Mesothelial cell of epicardium (in vitro differentiated cells): ENCODE measurements at regions not wholly inside any gene's neighbourhood (a gene's known extent, or its start where the extent isn't known, plus 50 kb on each side); places are given as distances from the start of the nearest gene placed in this dataset.

ENCODE experiments used
- DNase-seq, 2 experiments: peaks; one replicate each; pipeline ENCODE4 v3.0.0; 2021; ENCODE audit warnings: low spot score in 2 of 2; ENCODE audit not compliant: unreplicated experiment in 2 of 2
- H3K27ac Mint-ChIP-seq: 2 replicates; pipeline ENCODE4 v1.8.0; 2021; ENCODE audit warnings: mixed read lengths
- H3K27me3 Mint-ChIP-seq: 2 replicates; pipeline ENCODE4 v1.8.0; 2021; ENCODE audit warnings: low read depth, mixed read lengths
- H3K36me3 Mint-ChIP-seq: 2 replicates; pipeline ENCODE4 v1.8.0; 2021; ENCODE audit warnings: mixed read lengths
- H3K4me1 Mint-ChIP-seq: 2 replicates; pipeline ENCODE4 v1.8.0; 2021; ENCODE audit warnings: mixed read lengths
- H3K4me3 Mint-ChIP-seq: 2 replicates; pipeline ENCODE4 v1.8.0; 2021; ENCODE audit warnings: mild to moderate bottlenecking, moderate library complexity, mixed read lengths
- H3K9me3 Mint-ChIP-seq: 2 replicates; pipeline ENCODE4 v1.8.0; 2021; ENCODE audit warnings: mixed read lengths
- TF ChIP-seq, protein P1 (sequence below): fragments of 200-600 bp; sonication (generic); IDR thresholded peaks from one replicate; pipeline ENCODE4 v1.5.0; 2021; ENCODE audit warnings: antibody characterized with exemption; ENCODE audit not compliant: unreplicated experiment

DNA sequence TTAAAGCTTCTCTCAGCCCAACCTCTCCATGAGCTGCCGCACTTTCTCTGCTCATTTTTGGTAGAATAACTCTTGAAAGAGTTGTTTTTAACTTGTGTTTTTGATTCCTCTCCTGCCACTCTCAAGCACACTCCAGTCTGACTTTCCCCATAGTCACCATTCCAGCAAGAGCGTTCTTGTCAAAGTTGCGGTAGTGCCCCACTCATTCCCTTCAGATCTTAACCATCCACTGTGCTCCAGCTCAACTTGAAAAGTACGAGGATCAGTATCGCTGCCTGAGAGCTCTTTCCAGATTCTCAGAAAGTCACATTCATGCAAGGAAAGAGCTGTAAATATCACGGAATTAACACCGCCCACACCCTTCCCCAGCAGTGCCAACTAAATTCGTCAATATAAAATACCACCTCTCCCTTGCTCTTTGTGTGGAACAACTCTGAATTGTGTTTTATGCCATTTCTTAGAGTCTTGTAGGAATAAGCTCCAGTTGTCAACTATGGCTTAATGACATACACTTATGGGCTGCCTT, 59.7 kb upstream of the IL15 start:
- no peak for DNase-seq
- peaks cover 6% of the 10 kb centered on the region for H3K4me1 Mint-ChIP-seq
- H3K27ac Mint-ChIP-seq = no peak overlapping the region
- H3K36me3 Mint-ChIP-seq = no peaks in the 10 kb centered on the region
- H3K9me3 Mint-ChIP-seq = peaks cover 7% of the 10 kb centered on the region
- H3K4me3 Mint-ChIP-seq = no peak overlapping the region
- H3K27me3 Mint-ChIP-seq = no peaks in the 10 kb centered on the region
- TF ChIP-seq, protein P1, sequence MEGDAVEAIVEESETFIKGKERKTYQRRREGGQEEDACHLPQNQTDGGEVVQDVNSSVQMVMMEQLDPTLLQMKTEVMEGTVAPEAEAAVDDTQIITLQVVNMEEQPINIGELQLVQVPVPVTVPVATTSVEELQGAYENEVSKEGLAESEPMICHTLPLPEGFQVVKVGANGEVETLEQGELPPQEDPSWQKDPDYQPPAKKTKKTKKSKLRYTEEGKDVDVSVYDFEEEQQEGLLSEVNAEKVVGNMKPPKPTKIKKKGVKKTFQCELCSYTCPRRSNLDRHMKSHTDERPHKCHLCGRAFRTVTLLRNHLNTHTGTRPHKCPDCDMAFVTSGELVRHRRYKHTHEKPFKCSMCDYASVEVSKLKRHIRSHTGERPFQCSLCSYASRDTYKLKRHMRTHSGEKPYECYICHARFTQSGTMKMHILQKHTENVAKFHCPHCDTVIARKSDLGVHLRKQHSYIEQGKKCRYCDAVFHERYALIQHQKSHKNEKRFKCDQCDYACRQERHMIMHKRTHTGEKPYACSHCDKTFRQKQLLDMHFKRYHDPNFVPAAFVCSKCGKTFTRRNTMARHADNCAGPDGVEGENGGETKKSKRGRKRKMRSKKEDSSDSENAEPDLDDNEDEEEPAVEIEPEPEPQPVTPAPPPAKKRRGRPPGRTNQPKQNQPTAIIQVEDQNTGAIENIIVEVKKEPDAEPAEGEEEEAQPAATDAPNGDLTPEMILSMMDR = no peak

DNA sequence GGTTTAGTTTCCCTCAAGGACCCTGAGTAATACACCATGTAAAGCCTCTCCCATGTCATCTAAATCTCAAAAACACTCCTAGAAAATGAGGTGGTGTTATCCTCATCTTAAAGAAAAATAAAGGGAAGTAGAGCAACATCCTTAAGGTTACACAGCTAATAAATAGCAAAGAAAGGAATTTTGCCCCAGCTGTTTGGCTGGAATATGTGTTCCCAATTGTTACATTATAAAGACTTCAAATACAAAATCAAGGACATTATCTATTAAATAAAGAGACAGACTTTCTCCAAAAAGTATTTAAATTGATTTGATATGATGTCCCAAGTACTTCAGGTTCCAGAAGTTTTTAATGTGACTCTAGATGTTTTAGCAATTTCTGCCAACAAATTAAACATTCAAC, 57.9 kb upstream of the IL15 start:
- Mint-ChIP-seq H3K4me3 (no peak overlapping the region), H3K9me3 (peaks cover 20% of the 10 kb centered on the region), H3K36me3 (no peaks in the 10 kb centered on the region), H3K27ac (no peak overlapping the region), H3K27me3 (no peaks in the 10 kb centered on the region), H3K4me1 (no peaks in the 10 kb centered on the region)
- TF ChIP-seq, protein P1 = no peak
- no peak for DNase-seq

GRCh38 chr4:141580523-141580922, 55.9 kb upstream of the IL15 start:
- Mint-ChIP-seq H3K36me3 (no peaks in the 10 kb centered on the region), H3K4me3 (no peak overlapping the region), H3K27me3 (no peaks in the 10 kb centered on the region)

More at GRCh38 chr4:141580523-141580922, 55.9 kb upstream of the IL15 start:
- DNase-seq = no peak
- H3K9me3 Mint-ChIP-seq = peaks cover 38% of the 10 kb centered on the region
- no peaks in the 10 kb centered on the region for H3K4me1 Mint-ChIP-seq
- TF ChIP-seq, protein P1 = no peak
- no peak overlapping the region for H3K27ac Mint-ChIP-seq
